A673 (cell line): ENCODE measurements at regions not wholly inside any gene's neighbourhood (a gene's known extent, or its start where the extent isn't known, plus 50 kb on each side); places are given as distances from the start of the nearest gene placed in this dataset.

Experiments
- EZH2 ChIP-seq: fragments of 200-600 bp; sonication (generic); IDR thresholded peaks from 2 replicates; pipeline ENCODE4 v1.6.1; 2017; ENCODE audit warnings: borderline replicate concordance, low read depth, mild to moderate bottlenecking, mixed read lengths, antibody characterized with exemption, low read length; ENCODE audit not compliant: poor library complexity, severe bottlenecking
- TF ChIP-seq, protein P1 (sequence below): fragments of 300-800, 200-600 bp; sonication (generic); conservative IDR thresholded peaks from 2 replicates; pipeline ENCODE4 v1.5.1; 2017; ENCODE audit warnings: low read depth, mild to moderate bottlenecking, antibody characterized with exemption, low read length, moderate library complexity, mixed read lengths

DNA sequence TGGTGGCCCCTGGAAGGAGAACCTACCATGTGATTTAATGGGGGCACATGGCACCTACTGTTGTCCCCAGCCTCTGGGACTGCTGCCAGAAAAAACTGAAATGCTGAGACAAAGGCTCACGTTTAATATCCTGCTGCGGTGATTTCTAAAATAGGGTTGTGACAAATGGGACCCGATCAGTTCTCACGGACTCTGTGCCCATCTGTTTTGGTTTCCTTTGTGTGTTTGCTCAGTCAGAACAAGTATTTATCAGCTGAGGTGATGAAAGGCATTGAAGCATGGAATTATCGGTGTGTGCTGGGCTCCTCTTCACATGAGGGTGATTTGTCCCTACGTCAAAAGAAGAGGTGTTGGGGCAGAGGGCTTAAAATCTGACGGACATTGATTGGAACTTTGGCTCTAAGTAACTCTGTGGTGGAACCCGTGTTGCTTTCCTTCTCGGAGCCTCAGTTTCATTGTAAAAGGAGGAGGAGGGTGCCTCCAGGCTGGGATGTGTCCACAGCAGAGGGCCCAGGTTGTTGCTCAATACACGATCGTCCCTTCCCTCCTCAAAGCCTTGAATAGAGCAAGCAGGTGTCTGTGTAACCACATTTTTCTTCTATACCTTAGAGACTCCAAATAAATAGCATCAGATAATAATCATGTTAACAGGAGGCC, 283.3 kb upstream of the RGMA start:
- no peak for TF ChIP-seq EZH2
- TF ChIP-seq, protein P1, sequence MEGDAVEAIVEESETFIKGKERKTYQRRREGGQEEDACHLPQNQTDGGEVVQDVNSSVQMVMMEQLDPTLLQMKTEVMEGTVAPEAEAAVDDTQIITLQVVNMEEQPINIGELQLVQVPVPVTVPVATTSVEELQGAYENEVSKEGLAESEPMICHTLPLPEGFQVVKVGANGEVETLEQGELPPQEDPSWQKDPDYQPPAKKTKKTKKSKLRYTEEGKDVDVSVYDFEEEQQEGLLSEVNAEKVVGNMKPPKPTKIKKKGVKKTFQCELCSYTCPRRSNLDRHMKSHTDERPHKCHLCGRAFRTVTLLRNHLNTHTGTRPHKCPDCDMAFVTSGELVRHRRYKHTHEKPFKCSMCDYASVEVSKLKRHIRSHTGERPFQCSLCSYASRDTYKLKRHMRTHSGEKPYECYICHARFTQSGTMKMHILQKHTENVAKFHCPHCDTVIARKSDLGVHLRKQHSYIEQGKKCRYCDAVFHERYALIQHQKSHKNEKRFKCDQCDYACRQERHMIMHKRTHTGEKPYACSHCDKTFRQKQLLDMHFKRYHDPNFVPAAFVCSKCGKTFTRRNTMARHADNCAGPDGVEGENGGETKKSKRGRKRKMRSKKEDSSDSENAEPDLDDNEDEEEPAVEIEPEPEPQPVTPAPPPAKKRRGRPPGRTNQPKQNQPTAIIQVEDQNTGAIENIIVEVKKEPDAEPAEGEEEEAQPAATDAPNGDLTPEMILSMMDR, result no peak
